B cell (primary cell): ENCODE measurements at regions not wholly inside any gene's neighbourhood (a gene's known extent, or its start where the extent isn't known, plus 50 kb on each side); places are given as distances from the start of the nearest gene placed in this dataset.
A peak's percentile ranks its signal among the peaks of the same experiment; 100 is the strongest.
"Not testable (repeated sequence)": the region's sequence is repeated elsewhere in the genome, so short reads cannot be mapped to it uniquely, and the experiment has no call there.

Experiments
- ATAC-seq: fragments of 200-7000 bp; cut with Tn5 transposase; one replicate; pipeline ENCODE4 v1.10.0; 2021; ENCODE audit warnings: low read depth, mild to moderate bottlenecking, moderate number of reproducible peaks, moderate library complexity
- CTCF ChIA-PET: fragments of 350-600 bp; sonication (Branson Sonifier 250); formaldehyde crosslinking; loops from one replicate; lab custom pipeline; 2021; ENCODE audit warnings: antibody characterized with exemption, inconsistent platforms; lab: Charles Lee
- POLR2A ChIA-PET: fragments of 350-600 bp; sonication (Branson Sonifier 250); formaldehyde crosslinking; loops from one replicate; lab custom pipeline; 2021; ENCODE audit warnings: antibody characterized with exemption; lab: Charles Lee
- DNase-seq: peaks from one replicate; pipeline ENCODE4 v3.0.0; 2013
- H2AFZ ChIP-seq: 2 replicates; pipeline ENCODE4 v1.6.1; 2012; ENCODE audit warnings: mild to moderate bottlenecking, low read depth, low read length; ENCODE audit not compliant: insufficient read depth, poor library complexity, severe bottlenecking
- H3K27ac ChIP-seq, 2 donors: 1 replicate in 1 of 2; 2 replicates in 1 of 2; pipeline ENCODE4 v1.5.1; 2012 to 2013; ENCODE audit warnings: low read length in 2 of 2, mild to moderate bottlenecking in 2 of 2, moderate library complexity in 1 of 2
- H3K27me3 ChIP-seq, 4 experiments: fragments of 200-600 bp in 1 of 4; sonication (generic) in 1 of 4; replicated peaks in 1 of 4; 1 replicate in 2 of 4; 2 replicates in 2 of 4; pipeline versions ENCODE4 v1.6.1 to v1.7.0; 2013 to 2016; ENCODE audit warnings: low read length in 3 of 4, mild to moderate bottlenecking in 2 of 4, mixed read lengths in 1 of 4, moderate library complexity in 1 of 4; ENCODE audit not compliant: insufficient read depth in 4 of 4, control insufficient read depth in 3 of 4; ENCODE audit errors: control extremely low read depth in 1 of 4
- H3K36me3 ChIP-seq, 2 experiments: replicated peaks in 1 of 2; 1 replicate in 1 of 2; 2 replicates in 1 of 2; pipeline versions ENCODE4 v1.6.1 to v1.7.1; 2013; ENCODE audit warnings: low read length in 1 of 2; ENCODE audit not compliant: insufficient read depth in 2 of 2, control insufficient read depth in 1 of 2; ENCODE audit errors: control extremely low read depth in 1 of 2, extremely low read depth in 1 of 2
- H3K4me1 ChIP-seq, 2 donors: fragments of 200-600 bp in 1 of 2; sonication (generic) in 1 of 2; 1 replicate in 1 of 2; 2 replicates in 1 of 2; pipeline versions ENCODE4 v1.5.1 to v1.6.1; 2013 to 2017; ENCODE audit warnings: low read length in 2 of 2; ENCODE audit not compliant: control insufficient read depth in 2 of 2, insufficient read depth in 2 of 2
- H3K4me2 ChIP-seq: replicated peaks from 2 replicates; pipeline ENCODE3; 2012; ENCODE audit warnings: mild to moderate bottlenecking, low read depth, low read length; ENCODE audit not compliant: poor library complexity, severe bottlenecking
- H3K4me3 ChIP-seq, 5 experiments: fragments of 200-600 bp in 1 of 5; sonication (generic) in 1 of 5; 1 replicate in 3 of 5; 2 replicates in 2 of 5; pipeline versions ENCODE4 v1.5.1 to v1.7.0; 2011 to 2016; ENCODE audit warnings: low read length in 4 of 5, mild to moderate bottlenecking in 4 of 5, low read depth in 2 of 5, control low read depth in 1 of 5, moderate library complexity in 1 of 5; ENCODE audit not compliant: insufficient read depth in 1 of 5; ENCODE audit errors: control extremely low read depth in 1 of 5, extremely low read depth in 1 of 5
- H3K79me2 ChIP-seq: fragments of 200-600 bp; sonication (generic); one replicate; pipeline ENCODE4 v1.6.0; 2016; ENCODE audit warnings: low read length; ENCODE audit not compliant: control insufficient read depth, insufficient read depth
- H3K9ac ChIP-seq: fragments of 200-600 bp; sonication (generic); 2 replicates; pipeline ENCODE4 v1.6.1; 2017; ENCODE audit warnings: mild to moderate bottlenecking, low read length, moderate library complexity
- H3K9me3 ChIP-seq, 3 donors: one replicate each; pipeline versions ENCODE4 v1.6.1 to v1.7.1; 2013; ENCODE audit warnings: low read length in 2 of 3; ENCODE audit not compliant: control insufficient read depth in 2 of 3, insufficient read depth in 1 of 3; ENCODE audit errors: control extremely low read depth in 1 of 3
- H4K20me1 ChIP-seq: 2 replicates; pipeline ENCODE4 v1.6.0; 2012; ENCODE audit warnings: mild to moderate bottlenecking, low read length; ENCODE audit not compliant: insufficient read depth, control insufficient read depth, poor library complexity, severe bottlenecking
- H3K27ac Mint-ChIP-seq: one replicate; pipeline ENCODE4 v1.8.0; 2021; ENCODE audit warnings: mixed read lengths
- H3K27me3 Mint-ChIP-seq: one replicate; pipeline ENCODE4 v1.8.0; 2021; ENCODE audit warnings: mixed read lengths
- H3K4me1 Mint-ChIP-seq: one replicate; pipeline ENCODE4 v1.8.0; 2021; ENCODE audit warnings: mixed read lengths
- H3K4me3 Mint-ChIP-seq: one replicate; pipeline ENCODE4 v1.8.0; 2021; ENCODE audit warnings: mixed read lengths
- H3K9me3 Mint-ChIP-seq: one replicate; pipeline ENCODE4 v1.8.0; 2022; ENCODE audit warnings: mixed read lengths; ENCODE audit not compliant: insufficient read depth
- WGBS: methylation state at CpG from one replicate; pipeline ENCODE4 v1.1.5; 2013; ENCODE audit warnings: missing lambda C conversion rate; ENCODE audit not compliant: insufficient coverage; 5-methylcytosine and 5-hydroxymethylcytosine counted together
- intact Hi-C: fragments of 100-400 bp; cut with micrococcal nuclease; formaldehyde crosslinking; loops from one replicate; pipeline ENCODE4 v1.10.0; 2022

DNA sequence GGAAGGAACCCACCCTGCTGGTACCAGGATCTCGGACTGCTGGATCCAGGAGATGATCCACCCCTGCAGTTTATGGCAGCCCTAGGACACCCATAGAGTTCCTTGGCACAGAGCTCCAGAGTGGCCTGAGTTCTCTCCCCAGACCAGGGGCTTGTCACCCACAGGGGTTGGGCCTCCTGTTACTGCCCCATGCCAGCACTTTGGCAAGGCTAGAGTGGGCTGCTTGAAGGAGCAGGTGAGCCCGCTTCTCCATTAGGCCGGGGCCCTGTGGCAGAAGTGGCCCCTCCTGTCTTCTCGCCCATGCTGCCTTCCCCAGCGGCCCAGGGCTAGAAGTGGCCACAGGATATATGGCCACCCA lies 1073.9 kb downstream of the RPIA start:
- H3K9me3 Mint-ChIP-seq, H3K79me2 ChIP-seq, ATAC-seq, H3K4me1 Mint-ChIP-seq, H3K27ac ChIP-seq, H3K4me3 ChIP-seq, H3K4me2 ChIP-seq, H3K36me3 ChIP-seq, H3K4me1 ChIP-seq, H3K9ac ChIP-seq, H2AFZ ChIP-seq, H3K4me3 Mint-ChIP-seq, DNase-seq, CTCF ChIA-PET, H3K27ac Mint-ChIP-seq, POLR2A ChIA-PET, H4K20me1 ChIP-seq, intact Hi-C loops: not testable (repeated sequence)
- peaks cover 0 to 60% (median 0%) of the 10 kb centered on the region in 3 donors for H3K9me3 ChIP-seq
- peaks cover 0 to 40% (median 10%) of the 10 kb centered on the region in 4 experiments for H3K27me3 ChIP-seq
- 92% methylated on average over 5 of the region's 5 CpGs for WGBS
- H3K27me3 Mint-ChIP-seq = peaks cover 52% of the 10 kb centered on the region

DNA sequence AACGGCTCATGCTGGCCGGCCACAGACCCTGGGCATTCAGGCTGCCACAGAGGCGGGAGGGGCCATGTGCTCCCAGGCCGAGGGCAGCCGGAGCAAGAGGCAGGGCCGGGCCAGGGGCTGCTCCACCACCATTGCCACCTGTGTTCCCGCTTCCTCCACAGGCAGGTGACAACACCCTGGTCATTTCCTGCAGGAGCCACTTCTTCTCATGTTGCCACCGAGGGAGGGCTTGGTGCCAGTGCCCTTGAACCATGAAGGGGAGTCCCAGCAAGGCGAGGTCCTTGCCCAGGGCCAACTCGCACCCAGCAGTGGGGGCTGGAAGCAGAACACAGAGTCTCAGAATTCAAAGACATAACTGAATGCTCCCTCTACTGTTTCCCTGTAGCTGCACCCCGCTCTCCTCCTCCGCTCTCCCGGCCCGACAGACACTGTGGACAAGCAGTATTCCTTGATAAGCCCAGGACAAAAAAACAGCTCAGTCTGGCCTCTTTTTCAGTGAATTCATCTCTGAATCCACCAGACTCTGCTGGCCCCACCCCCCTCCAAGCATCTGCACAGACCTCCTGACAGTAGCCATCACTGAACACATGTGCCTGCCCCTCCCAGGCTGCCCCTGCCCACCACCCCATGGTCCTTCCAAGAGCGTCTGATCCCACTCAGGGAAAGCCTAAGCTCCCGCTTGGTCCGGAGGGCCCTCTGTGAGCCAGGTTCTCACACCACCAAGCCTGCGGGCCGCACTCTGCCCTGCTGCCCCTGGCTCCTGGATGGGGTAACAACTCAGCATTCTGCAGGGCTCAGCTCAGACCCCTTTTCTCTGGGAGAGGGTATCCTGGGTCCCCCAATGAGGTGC lies 1074.9 kb downstream of the RPIA start:
- ATAC-seq, H3K27ac ChIP-seq, DNase-seq, CTCF ChIA-PET, H3K4me1 ChIP-seq, H3K36me3 ChIP-seq, H3K4me1 Mint-ChIP-seq, H3K9ac ChIP-seq, H2AFZ ChIP-seq, H3K4me3 Mint-ChIP-seq, H3K79me2 ChIP-seq, intact Hi-C loops, H3K9me3 Mint-ChIP-seq, H3K4me2 ChIP-seq, H4K20me1 ChIP-seq, H3K27ac Mint-ChIP-seq, H3K4me3 ChIP-seq, POLR2A ChIA-PET: not testable (repeated sequence)
- Histone ChIP-seq H3K9me3 (peaks cover 0 to 56% (median 0%) of the 10 kb centered on the region in 3 donors), H3K27me3 (peaks cover 0 to 40% (median 10%) of the 10 kb centered on the region in 4 experiments)
- peaks cover 50% of the 10 kb centered on the region for H3K27me3 Mint-ChIP-seq
- WGBS = 89% methylated on average over 19 of the region's 19 CpGs

DNA sequence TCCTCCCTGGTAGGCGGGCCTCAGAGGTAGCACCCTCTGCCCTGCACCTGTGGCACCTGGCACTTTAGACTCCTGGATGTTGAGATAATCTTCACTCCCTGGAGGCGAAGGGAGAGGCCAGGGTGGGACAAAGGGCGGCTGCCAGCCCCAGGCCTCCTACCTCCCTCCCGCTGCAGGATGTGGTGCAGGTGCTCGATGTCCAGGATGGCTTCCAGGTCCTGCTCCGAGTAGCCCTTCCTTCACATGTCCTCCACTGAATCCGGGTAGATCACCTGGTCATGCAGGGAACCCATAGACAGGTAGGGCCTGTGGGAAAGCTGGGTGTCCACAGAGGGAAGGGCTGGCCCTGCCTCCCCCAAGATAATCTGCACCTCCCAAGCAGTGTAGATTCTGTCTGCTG lies 1075.6 kb downstream of the RPIA start:
- H3K36me3 ChIP-seq, ATAC-seq, POLR2A ChIA-PET, H3K4me3 ChIP-seq, H3K9me3 Mint-ChIP-seq, H4K20me1 ChIP-seq, H2AFZ ChIP-seq, H3K27ac Mint-ChIP-seq, intact Hi-C loops, H3K79me2 ChIP-seq, H3K27ac ChIP-seq, H3K4me2 ChIP-seq, H3K9ac ChIP-seq, CTCF ChIA-PET, H3K4me1 ChIP-seq, H3K4me1 Mint-ChIP-seq, H3K4me3 Mint-ChIP-seq: not testable (repeated sequence)
- peaks cover 0 to 56% (median 0%) of the 10 kb centered on the region in 3 donors for H3K9me3 ChIP-seq
- H3K27me3 Mint-ChIP-seq = peaks cover 48% of the 10 kb centered on the region
- peak; percentile 9 for DNase-seq
- peaks cover 0 to 40% (median 10%) of the 10 kb centered on the region in 4 experiments for H3K27me3 ChIP-seq
- WGBS = 93% methylated on average over 6 of the region's 7 CpGs
